ENCODE measurements at regions not wholly inside any gene's neighbourhood (a gene's known extent, or its start where the extent isn't known, plus 50 kb on each side); places are given as distances from the start of the nearest gene placed in this dataset.
A peak's percentile ranks its signal among the peaks of the same experiment; 100 is the strongest.

- TF ChIP-seq BCLAF1 (IDR thresholded peaks at IDR 0.05) (no peak), MLLT1 (IDR thresholded peaks at IDR 0.05) (0 out of 2 replicates have a peak, but pooled peaks have one; percentile 20), CBFB (IDR thresholded peaks at IDR 0.05; ENCODE audit: low read depth) (0 out of 2 replicates have a peak, but pooled peaks have one; percentile 38), FOS (IDR thresholded peaks at IDR 0.05; ENCODE audit: borderline replicate concordance, extremely low read depth, insufficient read length) (no peak), RUNX3 (IDR thresholded peaks at IDR 0.05; ENCODE audit: low read length) (peak; percentile 79), POU2F2 (IDR thresholded peaks at IDR 0.05; ENCODE audit: borderline replicate concordance, low read depth, low read length) (no peak), RAD21 (IDR thresholded peaks at IDR 0.05; ENCODE audit: insufficient read depth, low read depth, low read length) (no peak), TCF12 (IDR thresholded peaks at IDR 0.05; ENCODE audit: low read depth, low read length) (no peak)
These were observed 111.8 kb downstream of the CAVIN4 start (continued) for GRCh38 chr9:100689635-100690034.

GRCh38 chr9:100690438-100690837 lies 112.6 kb downstream of the CAVIN4 start:
- Histone ChIP-seq H3K27ac (ENCODE audit: control insufficient read depth, insufficient read depth) (no peak overlapping the region), H2AFZ (ENCODE audit: control insufficient read depth, low read depth, low read length) (no peak overlapping the region), H3K79me2 (ENCODE audit: control insufficient read depth, insufficient read depth, low read length) (no peaks in the 10 kb centered on the region), H3K4me2 (ENCODE audit: control insufficient read depth, insufficient read depth) (no peak overlapping the region), H3K36me3 (ENCODE audit: control insufficient read depth in 2 of 2, insufficient read depth in 2 of 2, low read length in 1 of 2) (no peaks in the 10 kb centered on the region), H3K9ac (ENCODE audit: control insufficient read depth, insufficient read depth, low read length) (no peak overlapping the region), H3K4me1 (ENCODE audit: control insufficient read depth, insufficient read depth, low read length) (no peaks in the 10 kb centered on the region), H4K20me1 (ENCODE audit: control insufficient read depth, insufficient read depth) (no peaks in the 10 kb centered on the region), H3K9me3 (replicated peaks; ENCODE audit: control insufficient read depth, insufficient read depth, low read length) (no peaks in the 10 kb centered on the region), H3K27me3 (replicated peaks in 1 of 2; ENCODE audit: control insufficient read depth in 2 of 2, insufficient read depth in 2 of 2, low read length in 1 of 2) (no peaks in the 10 kb centered on the region), H3K4me3 (no peak overlapping the region)
- in situ Hi-C loops (cut with MboI) (no loop called here), intact Hi-C loops (cut with micrococcal nuclease; ENCODE audit: unreplicated experiment) (no loop called here)
- CTCF ChIA-PET, result no interaction called here
- SMC1A ChIA-PET (ENCODE audit: uncharacterized antibody, unreplicated experiment), result no interaction called here
- DNase-seq (ENCODE audit: low read depth, low spot score), result no peak
- WGBS (ENCODE audit: insufficient coverage, insufficient replicate concordance, low lambda C conversion rate, missing lambda C conversion rate), result 61% methylated on average over 5 of the region's 5 CpGs
- RAD21 ChIA-PET (ENCODE audit: unreplicated experiment), result no interaction called here
- FAIRE-seq, result no peak
- POLR2A ChIA-PET, result no interaction called here
- ATAC-seq, result no peak; the same call in 2 of the 3 replicates
- BruUV-seq (replicated peaks), result no TSS peak
- no peak for TF ChIP-seq PRDM15 (CRISPR knock-in tag; IDR thresholded peaks at IDR 0.05)
- no peak for TF ChIP-seq CBX3 (IDR thresholded peaks at IDR 0.05; ENCODE audit: borderline replicate concordance, low read depth)
- no peak for TF ChIP-seq KDM1A (IDR thresholded peaks at IDR 0.05; ENCODE audit: borderline replicate concordance)
- TF ChIP-seq USF1 (IDR thresholded peaks at IDR 0.05; ENCODE audit: borderline replicate concordance, extremely low read length, insufficient read depth, low read depth, low read length), result no peak
- TF ChIP-seq BHLHE40 (IDR thresholded peaks at IDR 0.05; ENCODE audit: borderline replicate concordance in 1 of 2, low read depth in 2 of 2, low read length in 1 of 2), result no peak
- no peak for TF ChIP-seq MAX (IDR thresholded peaks at IDR 0.05; ENCODE audit: low read depth, low read length)
